ENCODE measurements at regions not wholly inside any gene's neighbourhood (a gene's known extent, or its start where the extent isn't known, plus 50 kb on each side); places are given as distances from the start of the nearest gene placed in this dataset.

- TF ChIP-seq GATA2 (IDR thresholded peaks at IDR 0.05; ENCODE audit: low read depth, low read length) (no peak), GATA3 (IDR thresholded peaks at IDR 0.05; ENCODE audit: low read depth, low read length) (no peak)
These were observed 78.9 kb downstream of the FAM217A start for GRCh38 chr6:3999800-4000661.

- TF ChIP-seq GATA2 (IDR thresholded peaks at IDR 0.05; ENCODE audit: low read depth, low read length) (no peak), GATA3 (IDR thresholded peaks at IDR 0.05; ENCODE audit: low read depth, low read length) (no peak)
These were observed 74.7 kb downstream of the FAM217A start for GRCh38 chr6:4004249-4004648.

- TF ChIP-seq GATA3 (IDR thresholded peaks at IDR 0.05; ENCODE audit: low read depth, low read length) (no peak), GATA2 (IDR thresholded peaks at IDR 0.05; ENCODE audit: low read depth, low read length) (no peak)
These were observed 70.5 kb downstream of the FAM217A start for GRCh38 chr6:4008324-4009047.

DNA sequence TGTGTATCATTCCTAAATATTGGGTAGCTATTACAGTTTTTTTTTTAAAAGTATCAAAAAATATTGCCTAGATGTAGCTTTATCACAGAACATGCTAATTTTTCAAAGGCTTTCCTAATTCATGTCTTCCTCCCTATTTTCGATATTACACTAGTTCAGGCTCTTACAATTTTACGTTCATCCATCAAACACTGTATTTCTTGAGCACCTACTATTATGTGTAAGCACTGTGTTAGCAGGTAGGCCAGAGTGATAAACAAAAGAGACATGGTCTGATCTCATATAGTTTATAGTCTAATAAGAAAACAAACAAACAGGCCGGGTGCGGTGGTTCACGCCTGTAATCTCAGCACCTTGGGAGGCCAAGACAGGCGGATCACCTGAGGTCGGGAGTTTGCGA lies 69.5 kb downstream of the FAM217A start:
- no peak for TF ChIP-seq GATA3 (IDR thresholded peaks at IDR 0.05; ENCODE audit: low read depth, low read length)
- TF ChIP-seq GATA2 (IDR thresholded peaks at IDR 0.05; ENCODE audit: low read depth, low read length) = no peak

GRCh38 chr6:4010048-4010447 lies 68.9 kb downstream of the FAM217A start:
- TF ChIP-seq GATA2 (IDR thresholded peaks at IDR 0.05; ENCODE audit: low read depth, low read length) = no peak
- TF ChIP-seq GATA3 (IDR thresholded peaks at IDR 0.05; ENCODE audit: low read depth, low read length) = no peak

DNA sequence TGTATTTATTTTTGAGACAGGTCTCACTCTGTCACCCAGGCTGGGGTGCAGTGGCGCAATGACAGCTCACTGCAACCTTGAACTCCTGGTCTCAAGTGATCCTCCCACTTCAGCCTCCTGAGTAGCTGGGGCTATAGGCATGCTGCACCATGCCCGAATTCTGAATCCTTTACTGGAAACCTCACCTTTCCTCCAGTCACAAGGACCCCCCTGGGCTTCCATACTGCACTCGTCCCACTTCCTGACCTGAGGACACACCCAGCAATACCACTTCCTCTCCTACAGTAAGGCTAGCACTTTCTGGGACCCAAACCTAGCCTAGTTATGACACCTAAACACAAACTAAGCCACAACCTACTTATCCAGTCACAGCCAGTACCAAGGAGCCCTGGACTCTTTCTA lies 68.2 kb downstream of the FAM217A start:
- no peak for TF ChIP-seq GATA2 (IDR thresholded peaks at IDR 0.05; ENCODE audit: low read depth, low read length)
- TF ChIP-seq GATA3 (IDR thresholded peaks at IDR 0.05; ENCODE audit: low read depth, low read length) = no peak

GRCh38 chr6:4012826-4013225 lies 66.1 kb downstream of the FAM217A start:
- no peak for TF ChIP-seq GATA2 (IDR thresholded peaks at IDR 0.05; ENCODE audit: low read depth, low read length)
- no peak for TF ChIP-seq GATA3 (IDR thresholded peaks at IDR 0.05; ENCODE audit: low read depth, low read length)

- TF ChIP-seq GATA2 (IDR thresholded peaks at IDR 0.05; ENCODE audit: low read depth, low read length) = no peak
- no peak for TF ChIP-seq GATA3 (IDR thresholded peaks at IDR 0.05; ENCODE audit: low read depth, low read length)
These were observed 61.7 kb downstream of the FAM217A start for GRCh38 chr6:4017058-4017739.

GRCh38 chr6:4017834-4018170 lies 61.1 kb downstream of the FAM217A start:
- TF ChIP-seq GATA3 (IDR thresholded peaks at IDR 0.05; ENCODE audit: low read depth, low read length) (no peak), GATA2 (IDR thresholded peaks at IDR 0.05; ENCODE audit: low read depth, low read length) (no peak)

GRCh38 chr6:4018171-4018923 lies 60.6 kb downstream of the FAM217A start:
- no peak for TF ChIP-seq GATA2 (IDR thresholded peaks at IDR 0.05; ENCODE audit: low read depth, low read length)
- no peak for TF ChIP-seq GATA3 (IDR thresholded peaks at IDR 0.05; ENCODE audit: low read depth, low read length)

Data from SH-SY5Y (cell line).